Activated CD8-positive, alpha-beta T cell treated with anti-CD3 and anti-CD28 coated beads, Interleukin-2, amount 10 ng/mL, durations not matched to agents 7 days and 5 days (primary cell): ENCODE measurements at regions not wholly inside any gene's neighbourhood (a gene's known extent, or its start where the extent isn't known, plus 50 kb on each side); places are given as distances from the start of the nearest gene placed in this dataset.

ENCODE experiments used
- ATAC-seq: fragments of 150-1000 bp; cut with Tn5 transposase; one replicate; pipeline ENCODE4 v1.10.0; 2021; ENCODE audit warnings: moderate library complexity
- CTCF ChIA-PET: fragments of 350-600 bp; sonication (Branson Sonifier 250); formaldehyde crosslinking; loops from one replicate; lab custom pipeline; 2021; ENCODE audit warnings: antibody characterized with exemption; lab: Charles Lee
- POLR2A ChIA-PET: fragments of 350-600 bp; sonication (Branson Sonifier 250); formaldehyde crosslinking; loops from one replicate; lab custom pipeline; 2021; ENCODE audit warnings: antibody characterized with exemption; lab: Charles Lee
- DNase-seq: peaks from one replicate; pipeline ENCODE4 v3.0.0-alpha.2; 2020
- H3K27ac Mint-ChIP-seq: one replicate; pipeline ENCODE4 v1.8.0; 2021; ENCODE audit warnings: mild to moderate bottlenecking, mixed read lengths
- H3K27me3 Mint-ChIP-seq: one replicate; pipeline ENCODE4 v1.8.0; 2021; ENCODE audit warnings: low read depth, mixed read lengths
- H3K36me3 Mint-ChIP-seq: one replicate; pipeline ENCODE4 v1.8.0; 2021; ENCODE audit warnings: low read depth, mixed read lengths
- H3K4me1 Mint-ChIP-seq: one replicate; pipeline ENCODE4 v1.8.0; 2021; ENCODE audit warnings: low read depth, mixed read lengths
- H3K4me3 Mint-ChIP-seq: one replicate; pipeline ENCODE4 v1.8.0; 2021; ENCODE audit warnings: mild to moderate bottlenecking, mixed read lengths
- H3K9me3 Mint-ChIP-seq: one replicate; pipeline ENCODE4 v1.8.0; 2022; ENCODE audit warnings: mixed read lengths; ENCODE audit not compliant: insufficient read depth

DNA sequence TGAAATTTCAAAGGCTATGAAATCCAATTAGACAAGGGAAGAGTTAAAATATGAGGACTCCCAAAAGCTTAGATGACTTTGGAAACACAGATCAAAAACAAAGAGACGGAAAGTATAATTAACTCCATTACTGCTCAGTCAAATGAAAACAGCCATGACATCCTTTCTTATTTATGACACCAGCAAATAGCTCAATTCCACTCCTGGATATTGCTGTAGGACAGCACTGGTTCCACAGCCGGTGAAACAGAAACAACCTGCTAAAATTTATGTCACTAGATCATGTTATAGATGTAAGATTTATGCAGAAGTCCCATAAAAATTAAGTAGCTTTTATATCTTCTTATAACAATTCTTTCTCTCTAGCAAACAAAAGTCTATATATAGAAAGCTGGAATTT is 65.6 kb upstream of the RRP15 start:
- CTCF ChIA-PET = no interaction called here
- Mint-ChIP-seq H3K4me3 (no peak overlapping the region), H3K27me3 (no peaks in the 10 kb centered on the region)

DNA sequence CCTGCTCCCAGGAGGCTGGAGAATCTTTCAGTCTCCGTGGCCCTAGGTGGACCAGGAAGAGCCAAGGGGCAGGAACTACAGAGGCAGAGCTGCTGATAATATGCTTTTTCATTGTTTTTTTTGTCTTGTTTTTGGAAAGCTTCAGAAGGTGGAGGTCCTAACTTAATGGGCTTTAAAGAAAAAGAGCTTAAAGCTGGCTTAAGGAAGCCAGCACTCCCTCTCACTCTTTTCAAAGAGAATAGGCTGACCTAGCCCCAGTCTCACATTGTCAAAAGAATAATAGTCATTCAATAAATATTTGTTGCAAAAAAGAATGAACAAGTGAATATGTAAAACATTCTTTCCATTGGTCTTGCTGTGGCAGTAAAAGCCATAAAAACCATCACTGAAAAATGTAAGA is 61.0 kb upstream of the RRP15 start:
- no peak overlapping the region for H3K4me3 Mint-ChIP-seq
- H3K27me3 Mint-ChIP-seq = no peaks in the 10 kb centered on the region
- ChIA-PET CTCF (no interaction called here), POLR2A (no interaction called here)
- H3K9me3 Mint-ChIP-seq = no peaks in the 10 kb centered on the region
- H3K4me1 Mint-ChIP-seq = no peaks in the 10 kb centered on the region
- no peak overlapping the region for H3K27ac Mint-ChIP-seq
- ATAC-seq = no peak
- no peak for DNase-seq
- H3K36me3 Mint-ChIP-seq = no peaks in the 10 kb centered on the region

More for the DNA sequence above, 65.6 kb upstream of the RRP15 start:
- H3K36me3 Mint-ChIP-seq = no peaks in the 10 kb centered on the region
- DNase-seq (no peak), ATAC-seq (no peak)
- POLR2A ChIA-PET = no interaction called here
- no peaks in the 10 kb centered on the region for H3K4me1 Mint-ChIP-seq
- H3K9me3 Mint-ChIP-seq = no peaks in the 10 kb centered on the region
- no peak overlapping the region for H3K27ac Mint-ChIP-seq

DNA sequence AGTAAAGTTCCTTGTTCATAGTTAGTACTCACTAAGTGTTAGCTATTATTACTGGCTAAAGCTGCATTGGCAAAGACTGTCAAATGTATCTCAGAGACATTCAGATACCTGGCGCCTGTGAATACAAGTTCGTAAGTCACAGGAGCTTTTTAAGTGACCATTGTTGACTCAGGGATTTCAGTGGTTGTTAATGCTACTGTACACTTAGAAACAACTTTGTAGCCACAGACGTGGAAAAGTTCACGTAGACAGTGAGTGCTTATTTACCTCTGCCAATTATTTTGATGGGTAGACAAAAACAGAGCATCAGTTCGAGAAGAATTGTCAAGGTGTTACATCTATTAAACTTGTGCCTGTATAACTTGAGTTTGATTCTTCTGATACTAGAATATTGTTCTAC is 59.1 kb upstream of the RRP15 start:
- Mint-ChIP-seq H3K27ac (no peak overlapping the region), H3K4me1 (no peaks in the 10 kb centered on the region), H3K36me3 (no peaks in the 10 kb centered on the region), H3K27me3 (no peaks in the 10 kb centered on the region), H3K9me3 (no peaks in the 10 kb centered on the region), H3K4me3 (no peak overlapping the region)
- DNase-seq = no peak
- CTCF ChIA-PET = no interaction called here
- no peak for ATAC-seq
- POLR2A ChIA-PET = no interaction called here
